HepG2 (cell line): ENCODE measurements at regions not wholly inside any gene's neighbourhood (a gene's known extent, or its start where the extent isn't known, plus 50 kb on each side); places are given as distances from the start of the nearest gene placed in this dataset.

Source experiments
- ATAC-seq: fragments of 200-7000 bp; cut with Tn5 transposase; 3 replicates; pipeline ENCODE4 v1.9.1; 2020; ENCODE audit warnings: mild to moderate bottlenecking, moderate library complexity
- BruUV-seq: library from RNA; stranded (reverse); fragments of 400-500 nt; replicated peaks from 2 replicates; lab custom pipeline; 2021; lab: Mats Ljungman, UMichigan
- CTCF ChIA-PET: fragments of 300-600 bp; formaldehyde crosslinking; extraction: SDS; loops from one replicate; lab custom pipeline; 2021; ENCODE audit warnings: low total read pairs, inconsistent platforms, low intra/inter-chr PET ratio; lab: Yijun Ruan, JAX
- POLR2A ChIA-PET: fragments of 350-600 bp; sonication (Branson Sonifier 250); formaldehyde crosslinking; loops from one replicate; lab custom pipeline; 2020; ENCODE audit warnings: antibody characterized with exemption, inconsistent platforms; lab: Yijun Ruan, JAX
- DNase-seq: peaks from one replicate; pipeline ENCODE4 v3.0.0-alpha.2; 2015; ENCODE audit warnings: low spot score
- FAIRE-seq: peaks from 3 replicates; lab custom pipeline; 2011; peaks lifted over from hg19 to GRCh38; lab: Jason Lieb, UNC
- H2AFZ ChIP-seq: one replicate; pipeline ENCODE4 v1.6.1; 2011; ENCODE audit warnings: low read length, inconsistent platforms
- H3K27ac ChIP-seq: fragments of 300-600 bp; 3 replicates; pipeline ENCODE4 v1.8.0; 2011; ENCODE audit warnings: mixed run types, mild to moderate bottlenecking, mixed read lengths, low read length, inconsistent platforms; ENCODE audit not compliant: insufficient read depth; ENCODE audit errors: extremely low read length
- H3K27me3 ChIP-seq, 2 experiments: fragments of 200-600 bp in 1 of 2; 2 replicates in 1 of 2; 3 replicates in 1 of 2; pipeline versions ENCODE4 v1.6.0 to v1.8.0; 2011; ENCODE audit warnings: low read length in 2 of 2, mild to moderate bottlenecking in 2 of 2, moderate library complexity in 2 of 2, inconsistent platforms in 1 of 2; ENCODE audit not compliant: insufficient read depth in 2 of 2, control insufficient read depth in 1 of 2
- H3K36me3 ChIP-seq, 2 experiments: fragments of 200-600 bp in 1 of 2; replicated peaks in 1 of 2; 2 replicates in 1 of 2; 3 replicates in 1 of 2; pipeline versions ENCODE4 v1.5.1 to v1.8.0; 2011; ENCODE audit warnings: low read length in 2 of 2, inconsistent platforms in 1 of 2; ENCODE audit not compliant: insufficient read depth in 2 of 2, control insufficient read depth in 1 of 2
- H3K4me1 ChIP-seq: 2 replicates; pipeline ENCODE4 v1.5.1; 2012; ENCODE audit warnings: low read length, inconsistent platforms; ENCODE audit not compliant: insufficient read depth
- H3K4me2 ChIP-seq: 2 replicates; pipeline ENCODE4 v1.6.0; 2011; ENCODE audit warnings: low read depth, low read length, inconsistent platforms
- H3K4me3 ChIP-seq, 3 experiments: fragments of 200-600 bp in 1 of 3; sonication (generic), shearing (Covaris generic) in 1 of 3; replicated peaks in 1 of 3; 2 replicates each; pipeline ENCODE4 v1.5.1; 2011 to 2016; ENCODE audit warnings: low read length in 3 of 3, inconsistent platforms in 2 of 3, low read depth in 2 of 3, mild to moderate bottlenecking in 2 of 3, control low read depth in 1 of 3, mixed read lengths in 1 of 3; ENCODE audit not compliant: insufficient read depth in 1 of 3
- H3K79me2 ChIP-seq: one replicate; pipeline ENCODE4 v1.6.1; 2011; ENCODE audit warnings: low read length, inconsistent platforms; ENCODE audit not compliant: insufficient read depth
- H3K9ac ChIP-seq: 2 replicates; pipeline ENCODE4 v1.6.0; 2011; ENCODE audit warnings: mild to moderate bottlenecking, low read depth, low read length, inconsistent platforms; ENCODE audit not compliant: insufficient read depth
- H3K9me3 ChIP-seq: 2 replicates; pipeline ENCODE4 v1.5.1; 2012; ENCODE audit warnings: mild to moderate bottlenecking, low read length
- H4K20me1 ChIP-seq: 2 replicates; pipeline ENCODE4 v1.6.0; 2011; ENCODE audit warnings: inconsistent platforms, mild to moderate bottlenecking, low read length, moderate library complexity; ENCODE audit not compliant: insufficient read depth
- ASH2L ChIP-seq: fragments of 300-600, 200-600 bp; sonication (generic); IDR thresholded peaks from 2 replicates; pipeline ENCODE4 v1.7.0; 2017; ENCODE audit warnings: low read depth, mild to moderate bottlenecking, moderate library complexity, mixed read lengths, low read length; ENCODE audit not compliant: insufficient read length
- CC2D1A ChIP-seq: sonication (generic); formaldehyde crosslinking; IDR thresholded peaks from 2 replicates; pipeline ENCODE4 v1.8.1; 2023; ENCODE audit warnings: mild to moderate bottlenecking, missing genetic modification reagents
- CHCHD3 ChIP-seq: sonication (generic); formaldehyde crosslinking; IDR thresholded peaks from 2 replicates; pipeline ENCODE4 v1.8.0; 2022; ENCODE audit warnings: mild to moderate bottlenecking, missing genetic modification reagents, moderate library complexity
- EZH2 ChIP-seq: conservative IDR thresholded peaks from 2 replicates; pipeline ENCODE4 v1.6.1; 2012; ENCODE audit warnings: mild to moderate bottlenecking, low read depth, low read length, moderate library complexity
- KDM3A ChIP-seq: IDR thresholded peaks from 2 replicates; pipeline ENCODE4 v1.6.1; 2018; ENCODE audit warnings: low read depth, missing compliant biosample characterization
- NAIF1 ChIP-seq: sonication (generic); formaldehyde crosslinking; IDR thresholded peaks from 2 replicates; pipeline ENCODE4 v1.5.0; 2020; ENCODE audit warnings: mild to moderate bottlenecking, missing genetic modification reagents, borderline replicate concordance
- ONECUT2 ChIP-seq: sonication (generic); formaldehyde crosslinking; IDR thresholded peaks from 2 replicates; pipeline ENCODE4 v1.4.0; 2020; ENCODE audit warnings: missing genetic modification reagents
- PITX1 ChIP-seq: sonication (generic); formaldehyde crosslinking; IDR thresholded peaks from 2 replicates; pipeline ENCODE4 v1.5.1; 2020; ENCODE audit warnings: mild to moderate bottlenecking, missing genetic modification reagents
- SKI ChIP-seq: fragments of 450-650 bp; IDR thresholded peaks from one replicate; pipeline ENCODE4 v1.6.1; 2018; ENCODE audit warnings: mild to moderate bottlenecking; ENCODE audit not compliant: partially characterized antibody
- SRSF1 ChIP-seq: fragments of 200-400 bp; formaldehyde crosslinking; optimal IDR thresholded peaks from 2 replicates; pipeline ENCODE3; 2017; ENCODE audit warnings: mild to moderate bottlenecking, low read depth, low read length, moderate library complexity
- SRY ChIP-seq: sonication (generic); formaldehyde crosslinking; IDR thresholded peaks from 2 replicates; pipeline ENCODE4 v1.8.0; 2022; ENCODE audit warnings: mild to moderate bottlenecking, missing genetic modification reagents
- TERF1 ChIP-seq: sonication (generic); formaldehyde crosslinking; IDR thresholded peaks from 2 replicates; pipeline ENCODE4 v1.8.0; 2022; ENCODE audit warnings: mild to moderate bottlenecking, missing genetic modification reagents, moderate library complexity
- ZC3H4 ChIP-seq: sonication (generic); formaldehyde crosslinking; IDR thresholded peaks from 2 replicates; pipeline ENCODE4 v1.4.0; 2020; ENCODE audit warnings: missing genetic modification reagents, borderline replicate concordance
- ZNF704 ChIP-seq: sonication (generic); formaldehyde crosslinking; IDR thresholded peaks from 2 replicates; pipeline ENCODE4 v1.8.1; 2023; ENCODE audit warnings: mild to moderate bottlenecking, inconsistent platforms, moderate library complexity, missing genetic modification reagents, borderline replicate concordance
- ZNF776 ChIP-seq: sonication (generic); formaldehyde crosslinking; IDR thresholded peaks from 2 replicates; pipeline ENCODE4 v1.4.0; 2020; ENCODE audit warnings: mild to moderate bottlenecking, missing genetic modification reagents
- WGBS: methylation state at CpG from one replicate; pipeline ENCODE4 v1.1.6; 2017; ENCODE audit warnings: low lambda C conversion rate; 5-methylcytosine and 5-hydroxymethylcytosine counted together
- in situ Hi-C: cut with HindIII; loops from 2 replicates; pipeline ENCODE4 v1.10.0; 2017; ENCODE audit warnings: low pct_unique_long_range_greater_than_20kb; ENCODE audit not compliant: extremely low pct_ligation_motif_present
- intact Hi-C: fragments of 100-400 bp; cut with micrococcal nuclease; formaldehyde crosslinking; loops from one replicate; pipeline ENCODE4 v1.10.0; 2022; ENCODE audit not compliant: unreplicated experiment

- Histone ChIP-seq H2AFZ (no peak overlapping the region), H3K4me3 (no peak overlapping the region), H3K9ac (no peak overlapping the region), H3K36me3 (no peaks in the 10 kb centered on the region), H3K9me3 (no peaks in the 10 kb centered on the region), H3K27me3 (no peaks in the 10 kb centered on the region; a peak in 2 of 5 replicates), H3K4me2 (no peak overlapping the region), H3K27ac (no peak overlapping the region)
- ATAC-seq (no peak), FAIRE-seq (no peak), DNase-seq (no peak)
- BruUV-seq = no TSS peak
- intact Hi-C loops = no loop called here
- WGBS = 8% methylated on average over 2 of the region's 2 CpGs
- CTCF ChIA-PET = no interaction called here
- TF ChIP-seq ASH2L (no peak), ZNF776 (CRISPR knock-in tag) (no peak), KDM3A (CRISPR knock-in tag) (no peak), PITX1 (CRISPR knock-in tag) (no peak), ZNF704 (no peak), CHCHD3 (CRISPR knock-in tag) (no peak), EZH2 (no peak), CC2D1A (CRISPR knock-in tag) (no peak), NAIF1 (CRISPR knock-in tag) (no peak), TERF1 (CRISPR knock-in tag) (no peak), SKI (no peak), SRSF1 (no peak), ZC3H4 (CRISPR knock-in tag) (no peak), SRY (no peak), ONECUT2 (CRISPR knock-in tag) (no peak)
- TF ChIP-seq, all 625 proteins: peak for 0
- in situ Hi-C loops = no loop called here
- Histone ChIP-seq H3K4me1 (peaks cover 17% of the 10 kb centered on the region), H3K79me2 (no peaks in the 10 kb centered on the region), H4K20me1 (no peaks in the 10 kb centered on the region)
- POLR2A ChIA-PET = no interaction called here
Measured at GRCh38 chr2:60339286-60339685, 214.2 kb downstream of the BCL11A start.
